PFSK-1 (cell line): ENCODE measurements at regions not wholly inside any gene's neighbourhood (a gene's known extent, or its start where the extent isn't known, plus 50 kb on each side); places are given as distances from the start of the nearest gene placed in this dataset.

Source experiments
- POLR2AphosphoS5 ChIP-seq: IDR thresholded peaks from 2 replicates; pipeline ENCODE4 v1.6.1; 2012; ENCODE audit warnings: low read depth, mild to moderate bottlenecking, control low read depth, low read length, moderate library complexity
- REST ChIP-seq, 2 experiments: IDR thresholded peaks; 2 replicates each; pipeline versions ENCODE4 v1.6.1 to v1.8.0; 2011 to 2012; ENCODE audit warnings: low read depth in 2 of 2, low read length in 2 of 2, control low read depth in 1 of 2, inconsistent platforms in 1 of 2, mild to moderate bottlenecking in 1 of 2, moderate library complexity in 1 of 2; ENCODE audit not compliant: insufficient read depth in 1 of 2
- SIN3A ChIP-seq: IDR thresholded peaks from 2 replicates; pipeline ENCODE4 v1.6.1; 2012; ENCODE audit warnings: mild to moderate bottlenecking, low read length, moderate library complexity, borderline replicate concordance; ENCODE audit not compliant: insufficient read depth

DNA sequence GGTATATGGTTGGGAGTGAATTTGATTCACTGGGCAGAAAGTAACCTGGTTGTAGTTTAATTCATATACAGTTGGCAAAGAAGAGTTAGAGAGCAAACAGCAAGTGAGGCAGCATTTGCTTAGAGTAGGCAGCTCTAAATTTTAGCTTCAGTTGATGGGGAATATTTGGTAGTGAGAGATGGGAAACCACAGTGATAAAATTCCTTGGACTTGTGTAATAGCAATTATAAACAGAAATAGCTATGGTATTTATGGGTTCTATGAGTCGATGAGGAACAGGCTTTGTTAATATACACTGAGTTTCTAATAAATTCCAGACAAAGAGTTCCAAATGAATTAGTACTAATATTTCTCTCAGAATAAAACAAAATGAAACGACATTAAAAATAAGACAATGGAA, 894.0 kb downstream of the ROBO2 start:
- TF ChIP-seq POLR2AphosphoS5 (no peak), REST (IDR thresholded peaks at IDR 0.05; ENCODE audit: insufficient read depth in 1 of 2, low read depth in 2 of 2, low read length in 2 of 2) (no peak), SIN3A (no peak)
